HL-60 (cell line): ENCODE measurements at regions not wholly inside any gene's neighbourhood (a gene's known extent, or its start where the extent isn't known, plus 50 kb on each side); places are given as distances from the start of the nearest gene placed in this dataset.

Experiments
- DNase-seq, 2 experiments: peaks; one replicate each; pipeline ENCODE4 v3.0.0-alpha.2; 2010 to 2020; ENCODE audit warnings: low read depth in 1 of 2, low spot score in 1 of 2
- H3K27ac ChIP-seq: fragments of 250-450 bp; sonication (Bioruptor Pico); replicated peaks from 2 replicates; pipeline ENCODE4 v1.5.1; 2020; ENCODE audit warnings: mild to moderate bottlenecking, moderate library complexity
- H3K27me3 ChIP-seq: fragments of 250-450 bp; sonication (Bioruptor Pico); 2 replicates; pipeline ENCODE4 v1.5.1; 2021; ENCODE audit warnings: mild to moderate bottlenecking, moderate library complexity; ENCODE audit not compliant: insufficient read depth, poor library complexity, severe bottlenecking
- H3K4me3 ChIP-seq: replicated peaks from 2 replicates; pipeline ENCODE4 v1.5.1; 2011; ENCODE audit warnings: mild to moderate bottlenecking, control low read depth, low read length; ENCODE audit not compliant: insufficient read depth
- GABPA ChIP-seq: IDR thresholded peaks from 2 replicates; pipeline ENCODE4 v1.6.1; 2012; ENCODE audit warnings: low read depth
- POLR2AphosphoS5 ChIP-seq: IDR thresholded peaks from 2 replicates; pipeline ENCODE4 v1.6.1; 2012; ENCODE audit warnings: low read depth
- SPI1 ChIP-seq: IDR thresholded peaks from 2 replicates; pipeline ENCODE4 v1.6.1; 2012; ENCODE audit warnings: low read depth, mild to moderate bottlenecking, borderline replicate concordance
- TF ChIP-seq, protein P1 (sequence below): IDR thresholded peaks from 2 replicates; pipeline ENCODE4 v1.6.1; 2012; ENCODE audit warnings: low read depth; ENCODE audit not compliant: insufficient replicate concordance
- TF ChIP-seq, protein P2 (sequence below): IDR thresholded peaks from one replicate; pipeline ENCODE4 v1.5.1; 2011; ENCODE audit warnings: low read length, control low read depth, inconsistent platforms; ENCODE audit not compliant: insufficient read depth

DNA sequence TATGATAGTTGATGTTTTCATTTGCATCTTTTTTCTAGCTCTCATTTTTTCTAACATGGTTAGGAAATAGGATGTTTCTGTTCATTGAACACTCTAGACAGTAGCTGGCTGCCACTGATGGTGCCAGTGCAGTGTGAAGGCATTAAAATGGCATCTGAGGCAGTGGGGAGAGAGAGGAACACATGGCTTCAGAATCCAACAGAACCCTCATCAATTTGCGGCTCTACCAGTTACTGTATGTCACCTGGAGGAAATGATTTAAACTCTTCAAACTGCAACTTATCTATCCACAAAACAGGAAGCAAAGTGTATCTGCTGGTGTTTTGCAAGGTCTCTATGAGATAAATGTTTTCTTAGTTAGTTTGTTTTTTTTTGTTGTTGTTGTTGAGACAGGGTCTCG is 305.2 kb upstream of the PRKCQ start:
- no peak overlapping the region for H3K27ac ChIP-seq
- TF ChIP-seq, protein P1, sequence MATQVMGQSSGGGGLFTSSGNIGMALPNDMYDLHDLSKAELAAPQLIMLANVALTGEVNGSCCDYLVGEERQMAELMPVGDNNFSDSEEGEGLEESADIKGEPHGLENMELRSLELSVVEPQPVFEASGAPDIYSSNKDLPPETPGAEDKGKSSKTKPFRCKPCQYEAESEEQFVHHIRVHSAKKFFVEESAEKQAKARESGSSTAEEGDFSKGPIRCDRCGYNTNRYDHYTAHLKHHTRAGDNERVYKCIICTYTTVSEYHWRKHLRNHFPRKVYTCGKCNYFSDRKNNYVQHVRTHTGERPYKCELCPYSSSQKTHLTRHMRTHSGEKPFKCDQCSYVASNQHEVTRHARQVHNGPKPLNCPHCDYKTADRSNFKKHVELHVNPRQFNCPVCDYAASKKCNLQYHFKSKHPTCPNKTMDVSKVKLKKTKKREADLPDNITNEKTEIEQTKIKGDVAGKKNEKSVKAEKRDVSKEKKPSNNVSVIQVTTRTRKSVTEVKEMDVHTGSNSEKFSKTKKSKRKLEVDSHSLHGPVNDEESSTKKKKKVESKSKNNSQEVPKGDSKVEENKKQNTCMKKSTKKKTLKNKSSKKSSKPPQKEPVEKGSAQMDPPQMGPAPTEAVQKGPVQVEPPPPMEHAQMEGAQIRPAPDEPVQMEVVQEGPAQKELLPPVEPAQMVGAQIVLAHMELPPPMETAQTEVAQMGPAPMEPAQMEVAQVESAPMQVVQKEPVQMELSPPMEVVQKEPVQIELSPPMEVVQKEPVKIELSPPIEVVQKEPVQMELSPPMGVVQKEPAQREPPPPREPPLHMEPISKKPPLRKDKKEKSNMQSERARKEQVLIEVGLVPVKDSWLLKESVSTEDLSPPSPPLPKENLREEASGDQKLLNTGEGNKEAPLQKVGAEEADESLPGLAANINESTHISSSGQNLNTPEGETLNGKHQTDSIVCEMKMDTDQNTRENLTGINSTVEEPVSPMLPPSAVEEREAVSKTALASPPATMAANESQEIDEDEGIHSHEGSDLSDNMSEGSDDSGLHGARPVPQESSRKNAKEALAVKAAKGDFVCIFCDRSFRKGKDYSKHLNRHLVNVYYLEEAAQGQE: no peak
- TF ChIP-seq, protein P2, sequence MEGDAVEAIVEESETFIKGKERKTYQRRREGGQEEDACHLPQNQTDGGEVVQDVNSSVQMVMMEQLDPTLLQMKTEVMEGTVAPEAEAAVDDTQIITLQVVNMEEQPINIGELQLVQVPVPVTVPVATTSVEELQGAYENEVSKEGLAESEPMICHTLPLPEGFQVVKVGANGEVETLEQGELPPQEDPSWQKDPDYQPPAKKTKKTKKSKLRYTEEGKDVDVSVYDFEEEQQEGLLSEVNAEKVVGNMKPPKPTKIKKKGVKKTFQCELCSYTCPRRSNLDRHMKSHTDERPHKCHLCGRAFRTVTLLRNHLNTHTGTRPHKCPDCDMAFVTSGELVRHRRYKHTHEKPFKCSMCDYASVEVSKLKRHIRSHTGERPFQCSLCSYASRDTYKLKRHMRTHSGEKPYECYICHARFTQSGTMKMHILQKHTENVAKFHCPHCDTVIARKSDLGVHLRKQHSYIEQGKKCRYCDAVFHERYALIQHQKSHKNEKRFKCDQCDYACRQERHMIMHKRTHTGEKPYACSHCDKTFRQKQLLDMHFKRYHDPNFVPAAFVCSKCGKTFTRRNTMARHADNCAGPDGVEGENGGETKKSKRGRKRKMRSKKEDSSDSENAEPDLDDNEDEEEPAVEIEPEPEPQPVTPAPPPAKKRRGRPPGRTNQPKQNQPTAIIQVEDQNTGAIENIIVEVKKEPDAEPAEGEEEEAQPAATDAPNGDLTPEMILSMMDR: no peak
- TF ChIP-seq SPI1: no peak
- TF ChIP-seq GABPA: no peak
- no peak for TF ChIP-seq POLR2AphosphoS5
- no peaks in the 10 kb centered on the region for H3K27me3 ChIP-seq
- H3K4me3 ChIP-seq: no peak overlapping the region
- DNase-seq: no peak

DNA sequence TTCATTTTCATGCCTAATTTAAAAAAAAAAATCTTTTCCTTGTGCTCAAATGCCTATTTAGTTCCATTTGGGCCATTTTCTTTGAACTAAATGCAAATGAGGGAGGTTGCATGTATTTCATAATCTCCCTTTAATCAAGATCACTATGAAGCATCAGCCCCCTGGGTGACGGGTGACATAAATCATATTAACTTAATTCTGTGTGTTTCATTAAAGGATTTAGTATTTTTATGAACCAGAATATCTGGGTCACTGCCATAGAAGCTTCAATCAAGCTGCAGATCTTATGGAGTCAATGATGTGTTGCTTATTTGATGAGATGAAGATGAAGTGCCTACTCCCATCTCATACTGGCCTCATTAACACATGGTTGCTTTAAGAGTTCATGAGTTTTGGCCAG is 301.9 kb upstream of the PRKCQ start:
- TF ChIP-seq POLR2AphosphoS5 (no peak), SPI1 (no peak), GABPA (no peak)
- TF ChIP-seq, protein P2: no peak
- TF ChIP-seq, protein P1: no peak
- Histone ChIP-seq H3K27ac (no peak overlapping the region), H3K27me3 (no peaks in the 10 kb centered on the region), H3K4me3 (no peak overlapping the region)
- DNase-seq: no peak

DNA sequence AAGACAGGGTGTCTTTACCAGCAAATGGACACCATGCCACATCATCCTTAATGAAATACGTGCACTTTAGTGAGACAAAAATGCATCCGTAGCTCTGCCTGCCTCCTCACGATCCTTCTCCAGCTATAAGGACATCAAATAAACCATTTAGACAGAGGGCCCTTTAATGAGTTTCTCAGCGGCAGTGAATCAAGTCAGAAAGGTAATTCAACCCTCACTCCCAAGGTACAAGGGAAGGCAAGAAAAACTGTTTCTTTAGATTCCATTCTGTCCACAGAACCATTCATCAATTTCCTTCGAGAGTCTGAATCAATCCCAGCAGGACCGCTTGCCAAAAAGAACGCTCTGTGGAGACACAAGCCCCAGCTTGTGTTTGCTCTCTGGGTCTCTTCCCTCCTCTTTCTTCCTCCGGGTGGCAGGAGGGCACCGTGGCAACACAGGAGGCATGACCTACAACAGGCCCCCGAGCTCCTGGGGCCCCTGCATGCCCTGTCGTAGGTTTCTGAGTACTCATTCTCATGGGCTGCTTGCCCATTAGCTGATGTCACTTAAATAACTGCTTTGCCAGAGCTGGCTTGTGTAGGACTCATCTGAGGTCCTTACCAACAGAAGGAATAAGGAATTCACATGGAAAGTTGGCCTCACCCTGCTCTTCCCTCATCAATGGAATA is 297.8 kb upstream of the PRKCQ start:
- Histone ChIP-seq H3K27ac (no peak overlapping the region), H3K4me3 (no peak overlapping the region), H3K27me3 (no peaks in the 10 kb centered on the region)
- no peak for DNase-seq
- TF ChIP-seq POLR2AphosphoS5 (no peak), SPI1 (no peak), GABPA (no peak)
- TF ChIP-seq, protein P1: no peak
- TF ChIP-seq, protein P2: no peak
